HG02870 (cell line): ENCODE measurements at regions not wholly inside any gene's neighbourhood (a gene's known extent, or its start where the extent isn't known, plus 50 kb on each side); places are given as distances from the start of the nearest gene placed in this dataset.
"Not testable (repeated sequence)": the region's sequence is repeated elsewhere in the genome, so short reads cannot be mapped to it uniquely, and the experiment has no call there.

ENCODE experiments used
- ATAC-seq: cut with Tn5 transposase; IDR thresholded peaks from one replicate; pipeline ENCODE4 v1.9.1; 2021; ENCODE audit warnings: mild to moderate bottlenecking, moderate library complexity; ENCODE audit not compliant: unreplicated experiment

DNA sequence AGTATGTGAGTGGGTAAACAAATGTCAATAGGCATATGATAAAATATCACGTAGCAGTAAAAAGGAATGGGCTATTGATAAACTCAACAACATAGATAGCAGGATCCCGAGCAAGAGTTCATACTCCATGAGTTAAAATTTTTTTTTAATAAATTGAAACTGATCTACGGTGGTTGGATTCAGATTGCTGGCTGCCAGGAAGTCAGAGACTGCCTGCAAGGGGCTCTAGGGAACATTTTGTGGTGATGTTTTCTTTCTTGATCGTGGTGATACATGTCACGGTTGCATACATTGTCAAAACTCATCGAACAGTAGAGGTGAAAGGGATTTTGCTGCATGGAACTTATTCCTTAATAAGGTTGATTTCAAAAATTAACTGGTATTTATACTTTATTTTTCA is 62.6 kb upstream of the WNT7B start:
- ATAC-seq = no peak

DNA sequence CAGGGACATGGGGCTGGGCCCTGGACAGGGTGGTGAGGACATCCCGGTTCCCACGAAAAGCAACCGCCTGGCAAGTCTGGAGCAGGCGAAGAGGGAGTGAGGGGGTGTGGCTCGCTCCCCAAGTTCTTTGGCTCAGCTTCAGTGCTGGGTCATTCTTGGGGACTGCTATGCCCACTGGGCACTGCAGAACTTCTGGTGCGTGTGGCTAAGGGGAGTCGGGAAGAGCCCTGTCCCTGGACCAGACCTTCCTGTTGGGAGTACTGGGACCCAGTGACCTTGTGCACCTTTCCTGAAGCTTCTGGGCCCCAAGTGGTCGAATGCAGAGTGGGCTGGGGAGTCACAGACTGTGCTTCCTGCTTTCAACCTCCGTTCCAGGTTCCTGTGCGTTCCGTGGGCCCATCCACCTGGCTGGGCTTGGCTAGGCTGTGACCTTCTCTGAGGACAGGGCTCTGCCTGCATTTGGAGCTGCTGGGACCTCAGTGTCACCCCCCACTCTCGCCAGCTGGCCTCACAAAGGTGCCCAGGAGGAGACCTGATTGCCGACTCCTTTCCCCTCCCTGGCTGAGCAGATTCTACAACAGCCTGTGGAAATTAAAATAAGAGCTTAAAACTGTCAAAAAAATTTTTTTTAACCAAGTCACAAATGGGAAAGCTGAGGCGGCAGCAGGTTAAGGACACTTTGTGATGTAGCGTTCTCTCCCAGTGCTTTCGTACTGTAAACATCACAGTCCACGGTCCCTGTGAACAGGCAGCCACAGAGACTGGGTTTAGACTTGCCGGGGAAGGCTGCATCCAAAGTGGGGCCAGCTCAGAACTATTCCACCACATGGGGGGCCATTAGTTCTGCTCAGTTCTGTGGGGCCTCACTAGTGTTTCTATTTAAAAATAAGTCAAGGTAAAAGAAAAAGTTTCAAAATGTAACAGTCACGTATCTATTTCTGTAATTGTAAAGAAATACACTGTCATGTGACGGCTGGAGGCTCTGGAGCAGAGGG is 63.8 kb upstream of the WNT7B start:
- no peak for ATAC-seq

DNA sequence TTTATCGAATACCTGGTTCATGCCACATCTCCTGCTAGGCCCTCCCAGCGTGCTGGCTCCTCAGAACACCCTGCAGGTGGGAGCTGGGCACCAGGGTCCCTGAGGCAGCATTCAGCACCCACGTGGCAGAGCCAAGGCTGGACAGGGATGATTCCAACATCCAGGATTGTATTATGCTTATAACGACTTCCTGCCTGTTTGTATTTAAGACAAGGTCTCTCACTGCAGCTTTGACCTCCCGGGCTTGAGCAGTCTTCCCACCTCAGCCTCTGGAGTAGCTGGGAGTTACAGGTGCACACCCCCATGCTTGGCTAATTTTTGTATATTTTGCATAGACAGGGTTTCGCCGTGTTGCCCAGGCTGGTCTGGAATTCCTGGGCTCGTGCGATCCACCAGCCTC is 64.7 kb upstream of the WNT7B start:
- no peak for ATAC-seq

DNA sequence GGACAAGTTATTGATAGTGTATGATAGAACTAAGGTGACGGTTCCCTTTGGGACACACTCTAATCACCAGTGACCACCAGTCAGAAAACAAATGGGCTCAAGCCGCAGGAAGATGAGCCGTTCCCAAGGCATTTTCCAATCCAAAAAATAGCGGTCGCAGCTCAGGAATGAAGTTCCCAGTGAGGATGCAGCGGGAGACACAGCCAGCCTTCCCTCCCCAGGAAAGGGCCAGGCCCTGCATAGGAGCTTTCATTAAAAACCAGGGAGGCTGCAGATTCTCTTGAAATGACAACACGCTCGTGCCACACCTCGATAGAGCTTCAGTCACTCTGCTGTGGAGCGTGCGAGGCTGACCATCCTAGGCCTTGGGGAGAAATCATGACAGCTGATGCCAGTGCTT is 65.8 kb upstream of the WNT7B start:
- no peak for ATAC-seq

DNA sequence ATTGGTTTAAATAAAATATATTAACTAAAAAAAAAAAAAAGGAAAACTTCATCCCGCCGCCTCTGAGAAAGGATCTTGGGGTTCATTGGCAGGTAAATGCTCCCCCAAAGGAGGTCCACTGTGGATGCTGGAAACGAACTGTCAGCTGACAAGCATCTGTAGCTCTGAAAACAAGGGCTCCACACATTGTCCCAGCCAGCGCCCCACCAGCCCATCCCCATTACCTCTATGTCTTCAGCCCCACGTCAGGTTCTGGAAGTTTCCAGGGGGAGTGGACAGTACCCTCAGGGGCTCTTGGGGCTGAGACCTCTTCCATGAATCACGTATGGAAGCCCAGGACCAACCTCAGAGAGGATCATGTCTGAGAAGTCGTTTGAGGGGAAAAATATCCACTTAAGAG is 66.4 kb upstream of the WNT7B start:
- ATAC-seq = no peak

DNA sequence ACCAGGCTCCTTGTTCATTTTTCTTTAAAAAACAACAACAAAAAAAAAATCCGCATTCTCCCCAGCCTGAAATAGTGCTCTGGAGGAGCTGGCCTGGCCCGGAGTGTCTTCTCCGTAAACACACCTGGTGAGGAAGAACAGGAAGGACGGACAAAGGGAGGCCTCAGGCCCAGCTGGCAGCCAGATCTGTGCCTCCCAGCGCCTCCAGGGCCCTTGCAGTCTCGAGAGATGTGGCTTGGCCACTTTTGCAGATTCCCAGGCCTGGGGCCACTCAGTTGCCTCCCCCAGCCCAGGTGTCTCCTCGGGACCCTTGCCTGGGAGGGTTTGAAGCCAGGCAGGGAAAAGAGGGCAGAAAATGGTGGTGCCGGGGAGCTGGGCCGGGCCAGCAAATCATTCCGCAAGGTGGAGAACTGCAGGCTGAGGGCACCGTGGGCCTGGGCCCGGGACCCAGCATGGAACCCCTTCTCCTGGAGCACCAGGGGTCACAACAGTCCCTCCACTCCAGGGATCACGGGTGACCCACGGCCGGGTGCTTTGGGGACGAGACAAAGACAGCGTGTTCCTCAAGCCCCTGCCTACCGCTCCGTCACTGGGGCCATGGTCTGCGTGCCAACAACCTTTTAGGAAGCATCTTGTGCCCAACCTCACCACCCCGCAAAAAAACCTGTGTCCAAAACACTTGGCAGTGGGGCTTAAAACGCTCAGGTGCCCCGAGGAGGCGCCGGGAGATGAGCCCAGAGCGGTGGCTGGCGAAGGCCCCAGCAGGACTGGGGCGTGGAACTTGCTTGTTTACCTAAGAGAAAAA is 67.1 kb upstream of the WNT7B start:
- ATAC-seq = no peak

DNA sequence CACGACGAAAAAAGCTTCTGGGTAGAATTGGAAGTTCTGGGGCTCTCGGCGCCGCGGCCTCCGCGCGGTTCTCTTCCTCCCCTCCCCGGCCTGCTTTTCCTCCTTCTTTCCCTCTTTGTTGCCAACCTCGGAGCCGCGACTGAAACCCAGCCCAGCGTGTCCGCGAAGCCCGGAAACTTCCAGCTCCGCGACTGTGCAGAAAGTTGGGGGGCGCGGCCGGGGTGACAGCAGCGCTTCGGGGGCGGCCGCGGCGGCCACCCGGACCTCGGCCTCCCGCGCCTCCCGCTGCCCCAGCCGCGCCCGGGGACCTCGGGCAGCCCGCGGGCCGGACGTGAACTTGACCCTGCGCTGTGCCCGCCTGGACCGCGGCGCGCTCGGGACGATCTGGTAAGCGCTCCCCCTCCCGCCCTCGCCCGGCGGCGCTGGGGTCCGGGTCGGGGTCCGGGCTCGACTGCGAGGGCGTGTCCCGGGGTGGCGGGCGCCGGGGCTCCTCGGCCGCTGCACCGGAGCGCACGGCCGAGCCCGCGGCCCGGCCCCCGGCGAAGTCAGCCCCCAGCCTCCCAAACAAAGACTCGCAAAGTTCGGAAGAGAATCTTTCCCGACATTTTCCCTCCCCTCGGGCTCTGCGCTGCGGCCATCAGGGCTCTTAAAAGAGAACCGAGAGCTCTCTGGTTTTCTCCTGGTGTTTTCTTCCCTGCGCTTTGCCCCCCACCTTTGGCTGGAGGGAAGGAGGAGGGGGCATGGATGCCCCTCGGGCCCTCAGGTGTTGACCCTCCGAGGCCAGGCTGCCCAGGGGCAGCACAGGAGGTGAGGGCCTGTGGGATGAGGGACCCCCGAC is 67.9 kb upstream of the WNT7B start:
- ATAC-seq = no peak

DNA sequence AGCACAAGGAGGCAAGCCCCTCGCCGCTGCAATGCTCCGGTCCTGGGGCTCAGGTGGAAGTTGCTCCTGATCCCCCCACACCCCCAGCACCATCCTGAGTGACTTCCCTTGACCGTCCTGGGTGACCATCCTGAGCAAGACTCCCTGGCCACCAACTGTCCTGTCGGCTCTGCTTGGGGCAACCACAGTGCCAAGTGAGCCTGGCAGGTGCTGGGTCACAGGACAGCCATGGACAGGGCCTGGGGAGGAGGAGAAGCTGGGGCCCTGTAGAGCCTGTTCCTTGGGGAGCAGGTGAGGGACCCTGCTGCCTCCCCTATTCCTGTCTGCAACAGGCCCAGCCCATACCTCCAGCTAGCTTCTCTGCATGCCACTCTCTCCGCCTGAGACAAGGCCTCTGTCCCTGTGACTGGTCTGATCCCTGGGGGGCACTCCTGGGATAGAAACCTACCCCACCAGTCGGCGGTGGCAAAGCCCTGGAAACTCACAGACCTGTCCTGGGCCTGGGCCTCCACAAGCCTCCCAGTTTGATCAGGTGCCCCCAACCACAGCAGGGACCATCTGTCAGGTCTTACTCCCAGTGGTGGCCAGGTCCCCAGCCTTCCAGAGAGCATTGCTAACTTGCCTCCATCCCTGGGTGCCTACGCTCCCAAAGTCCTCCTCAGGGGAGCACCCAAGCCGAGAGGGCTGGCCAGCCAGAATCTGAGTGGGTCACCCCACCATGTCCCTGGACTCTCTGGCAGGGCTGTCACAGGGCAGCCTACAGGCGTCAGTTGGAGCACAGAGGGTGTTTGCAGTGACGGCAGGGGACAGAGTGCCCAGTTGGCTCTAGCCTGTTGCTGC is 68.7 kb upstream of the WNT7B start:
- ATAC-seq = no peak

DNA sequence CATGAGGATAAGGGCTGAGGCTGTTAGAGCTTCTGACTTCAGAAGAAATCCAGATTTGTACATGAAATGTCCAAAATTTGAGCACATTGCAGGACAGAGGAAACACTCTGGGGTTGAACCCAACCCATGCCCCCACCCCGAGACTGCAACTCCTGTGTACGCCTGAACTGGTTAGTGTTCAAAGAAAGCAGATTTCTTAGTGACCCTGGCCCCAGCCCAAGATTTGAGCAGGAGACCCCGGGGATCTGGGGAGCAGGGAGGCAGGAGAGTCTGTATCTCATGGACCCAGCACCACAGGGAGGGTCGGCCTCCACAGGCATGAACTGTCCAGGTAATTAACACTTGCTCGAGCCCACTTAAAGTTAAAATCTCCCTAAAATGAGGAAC is 69.3 kb upstream of the WNT7B start:
- no peak for ATAC-seq

DNA sequence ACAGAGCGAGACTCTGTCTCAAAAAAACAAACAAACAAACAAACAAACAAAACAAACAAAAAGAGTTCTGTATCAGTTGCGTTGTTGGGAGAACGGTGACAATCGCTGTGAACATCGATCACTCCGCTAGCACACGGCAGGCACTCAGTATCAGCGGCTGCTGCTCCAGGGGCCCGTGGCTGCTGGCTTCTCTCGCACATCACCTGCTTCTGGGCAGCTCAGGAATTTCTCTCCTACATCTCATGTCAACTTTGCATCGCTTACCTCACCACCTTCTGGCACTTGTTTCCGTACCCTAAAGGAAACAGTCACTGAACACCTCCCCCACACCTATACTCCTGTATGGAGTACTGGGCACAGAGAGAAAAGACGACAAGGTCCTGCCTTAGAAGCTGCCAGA is 70.3 kb upstream of the WNT7B start:
- ATAC-seq = no peak

DNA sequence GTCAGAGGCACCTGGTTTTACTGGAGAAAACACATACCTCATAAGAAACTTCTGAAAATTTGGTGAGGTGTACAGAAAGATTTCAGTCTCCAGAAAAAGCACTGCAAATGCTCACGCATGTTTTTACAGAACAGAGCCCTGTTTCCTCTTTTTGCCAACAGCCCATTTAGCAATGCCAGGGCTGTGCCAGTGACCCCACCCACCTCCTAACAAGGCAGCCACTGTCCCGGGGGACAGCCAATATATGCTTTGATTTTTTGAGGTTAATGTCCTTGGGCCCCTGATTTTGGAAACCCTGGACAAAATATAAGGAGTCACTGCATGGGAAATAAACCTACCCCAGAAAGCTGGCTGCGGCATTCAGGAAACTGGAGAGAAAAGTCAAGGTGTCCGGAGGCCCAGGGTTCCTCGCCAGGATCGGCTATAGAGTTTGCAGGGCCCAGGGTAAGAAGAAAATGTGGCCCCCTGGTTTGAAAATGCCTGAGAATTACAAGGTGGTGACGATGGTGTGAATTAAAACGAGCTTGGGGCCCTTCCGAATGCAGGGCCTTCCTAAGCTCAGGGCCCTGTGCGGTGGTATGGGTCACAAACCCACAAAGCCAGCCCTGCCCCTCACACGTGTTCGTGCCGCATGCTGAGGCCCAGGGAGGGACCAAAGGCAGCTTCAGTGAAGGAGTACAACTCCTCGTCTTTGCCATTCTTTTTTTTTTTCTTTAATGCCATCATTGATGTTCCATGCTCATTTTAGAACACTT is 71.1 kb upstream of the WNT7B start:
- no peak for ATAC-seq

DNA sequence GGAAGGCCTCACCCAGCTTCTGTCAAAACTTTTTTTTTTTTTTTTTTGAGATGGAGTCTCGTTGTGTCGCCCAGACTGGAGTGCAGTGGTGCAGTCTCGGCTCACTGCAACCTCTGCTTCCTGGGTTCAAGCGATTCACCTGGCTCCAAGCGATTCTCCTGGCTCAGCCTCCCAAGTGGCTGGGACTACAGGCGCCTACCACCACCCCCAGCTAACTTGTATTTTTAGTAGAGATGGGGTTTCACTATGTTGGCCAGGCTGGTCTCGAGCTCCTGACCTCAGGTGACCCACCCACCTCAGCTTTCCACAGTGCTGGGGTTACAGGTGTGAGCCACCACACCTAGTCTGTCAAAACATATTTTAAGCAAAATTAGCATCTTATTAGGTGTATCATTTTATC is 71.7 kb upstream of the WNT7B start:
- not testable (repeated sequence) for ATAC-seq

DNA sequence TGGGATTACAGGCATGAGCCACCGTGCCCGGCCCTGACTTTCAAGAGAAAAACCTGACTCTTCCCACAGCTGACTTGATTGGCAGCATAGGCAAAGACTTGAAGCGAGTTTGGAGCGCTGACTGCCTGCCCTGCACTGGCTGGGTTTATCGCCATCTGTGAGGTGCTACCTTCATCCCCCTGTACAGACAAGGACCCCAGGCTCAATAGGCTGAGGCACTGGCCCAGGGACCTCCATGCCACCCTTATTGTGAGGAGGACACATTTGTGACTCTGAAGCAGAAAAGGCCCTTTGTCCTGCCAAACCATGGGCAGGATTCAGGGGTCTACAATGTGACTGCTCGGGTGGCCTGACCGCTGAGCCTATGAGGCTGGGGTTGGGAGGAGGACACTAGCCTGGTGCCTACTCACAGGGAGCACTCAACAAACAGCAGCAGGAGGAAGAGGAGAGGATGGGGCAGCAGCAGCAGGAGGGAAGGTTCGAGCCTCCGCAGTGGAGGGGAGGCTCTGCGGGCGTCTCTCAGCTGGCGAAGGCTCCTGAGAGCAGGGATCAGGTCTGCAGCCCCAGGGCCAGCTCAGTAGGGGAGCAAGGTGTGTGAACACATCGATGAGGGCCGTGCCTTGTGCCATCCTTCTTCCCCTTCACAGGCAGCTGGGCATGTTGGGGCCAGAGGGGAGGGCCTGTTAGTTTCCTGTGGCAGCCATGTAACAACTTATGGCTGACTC is 72.9 kb upstream of the WNT7B start:
- ATAC-seq = no peak

DNA sequence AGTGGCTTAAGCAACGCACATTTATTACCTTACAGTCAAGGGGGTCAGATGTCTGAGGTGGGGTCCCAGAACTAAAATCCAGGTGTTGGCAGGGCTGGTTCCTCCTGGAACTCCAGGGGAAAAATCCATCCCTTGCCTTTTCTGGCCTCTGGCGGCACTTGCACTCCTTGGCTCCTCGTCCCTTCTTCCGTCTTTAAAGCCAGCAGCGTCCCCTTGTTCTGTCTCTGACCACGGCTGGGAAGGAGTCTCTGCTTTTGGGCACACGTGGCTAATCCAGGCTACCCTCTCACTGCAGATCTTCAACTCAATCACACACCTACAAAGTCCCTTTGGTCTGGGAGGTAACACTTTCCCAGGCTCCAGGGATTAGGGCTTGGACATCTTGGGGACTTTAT is 73.5 kb upstream of the WNT7B start:
- no peak for ATAC-seq

DNA sequence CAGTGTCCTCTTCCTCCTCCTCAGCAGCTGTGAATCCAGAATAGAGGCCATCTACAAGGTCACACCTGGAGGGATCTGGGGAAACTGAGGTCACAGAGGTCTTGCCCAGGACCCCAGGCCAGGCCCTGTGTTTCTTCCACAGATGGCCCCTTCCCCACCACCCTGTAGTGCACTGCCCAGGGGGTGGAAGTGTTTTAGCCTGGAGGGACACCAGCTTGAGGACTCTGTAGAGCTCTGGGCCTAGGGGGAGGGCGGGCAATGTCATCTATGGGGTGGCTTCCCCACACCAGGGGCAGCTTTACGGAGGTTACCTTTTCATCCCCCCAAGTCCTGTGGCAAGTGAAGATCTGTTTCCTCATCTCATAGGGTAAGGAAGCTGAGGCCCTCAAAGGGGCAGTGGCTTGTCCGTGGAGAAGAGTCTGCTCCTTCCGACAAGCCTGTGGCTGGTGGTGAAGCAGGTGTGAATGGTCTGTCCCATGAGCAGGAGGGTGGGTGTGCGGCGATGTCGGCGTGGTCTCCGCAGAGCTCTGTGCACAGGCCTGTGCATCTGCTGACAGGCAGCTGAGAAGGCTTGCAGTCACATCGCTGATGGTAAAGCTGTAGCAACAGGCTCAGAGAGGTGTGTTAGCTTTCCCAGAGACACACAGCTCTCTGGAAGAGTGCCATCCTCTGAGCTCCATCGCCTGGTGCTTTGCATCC is 74.1 kb upstream of the WNT7B start:
- ATAC-seq = no peak

DNA sequence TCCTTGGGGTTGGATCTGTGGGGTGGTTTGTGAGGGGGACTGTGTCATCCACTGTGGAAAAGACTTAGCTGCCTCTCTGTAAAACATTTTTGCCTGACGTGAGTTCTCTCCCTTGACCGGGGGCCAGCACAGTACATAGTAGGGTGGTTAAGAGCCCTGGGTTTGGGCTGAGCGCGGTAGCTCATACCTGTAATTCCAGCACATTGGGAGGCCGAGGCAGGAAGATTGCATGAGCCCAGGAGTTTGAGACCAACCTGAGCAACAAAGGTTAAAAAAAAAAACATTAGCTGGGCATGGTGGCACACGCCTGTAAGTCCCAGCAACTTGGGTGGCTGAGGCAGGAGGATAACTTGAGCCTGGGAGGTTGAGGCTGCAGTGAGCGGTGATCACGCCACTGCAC is 74.7 kb upstream of the WNT7B start:
- no peak for ATAC-seq

DNA sequence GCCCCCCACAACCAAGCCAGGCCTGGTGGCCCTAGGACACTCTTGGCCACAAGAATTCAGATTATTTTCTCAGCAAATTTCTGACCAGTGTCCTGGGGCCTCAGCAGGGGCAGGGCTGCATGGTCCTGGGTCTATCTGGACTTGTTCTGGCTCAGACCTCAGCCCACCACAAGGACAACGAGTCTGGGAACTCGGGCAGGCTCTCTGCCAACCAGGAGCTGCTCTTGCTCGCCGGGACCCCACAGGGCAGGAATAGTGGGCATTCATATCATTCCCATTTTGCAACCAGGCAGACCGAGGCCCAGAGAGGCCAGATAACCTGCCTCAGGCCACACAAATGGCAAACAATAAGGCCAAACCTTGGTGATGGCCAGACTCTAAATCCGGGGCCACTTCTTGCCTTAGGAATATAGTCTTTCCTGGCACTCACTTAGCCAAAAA is 75.4 kb upstream of the WNT7B start:
- ATAC-seq = no peak
